Cardiac septum (tissue), 1 donor: ENCODE measurements at regions not wholly inside any gene's neighbourhood (a gene's known extent, or its start where the extent isn't known, plus 50 kb on each side); places are given as distances from the start of the nearest gene placed in this dataset.

Experiments used
- DNase-seq: peaks from one replicate; pipeline ENCODE4 v3.0.0-alpha.2; 2020; ENCODE audit warnings: low spot score
- intact Hi-C: fragments of 100-400 bp; cut with DNase I; formaldehyde crosslinking; loops from one replicate; pipeline ENCODE4 v1.14.0; 2022
- donor health status: DM: no; HTN: no; CAD: no.

GRCh38 chr4:18397681-18398390, 376.3 kb upstream of the LCORL start:
- DNase-seq = no peak
- intact Hi-C loops = no loop called here

GRCh38 chr4:18394656-18395055, 373.1 kb upstream of the LCORL start:
- intact Hi-C loops = no loop called here
- DNase-seq = no peak

- DNase-seq = no peak
- intact Hi-C loops = no loop called here
Observed at GRCh38 chr4:18391354-18391728, 369.8 kb upstream of the LCORL start.

- DNase-seq = no peak
- intact Hi-C loops = no loop called here
Observed at GRCh38 chr4:18390655-18391353, 369.2 kb upstream of the LCORL start.

GRCh38 chr4:18389115-18389514, 367.6 kb upstream of the LCORL start:
- intact Hi-C loops = no loop called here
- DNase-seq = no peak

GRCh38 chr4:18388039-18388438, 366.5 kb upstream of the LCORL start:
- no peak for DNase-seq
- intact Hi-C loops = no loop called here

- intact Hi-C loops = no loop called here
- DNase-seq = no peak
Observed at GRCh38 chr4:18381186-18381585, 359.6 kb upstream of the LCORL start.

- intact Hi-C loops = loop anchor here (5.0 to 10.0 kb wide), 2 partner anchors 295 to 552 kb away; no protein-coding TSS in a partner anchor
- no peak for DNase-seq
Observed at GRCh38 chr4:18369561-18369960, 348.0 kb upstream of the LCORL start.

- no peak for DNase-seq
- intact Hi-C loops = loop anchor here (5.0 to 10.0 kb wide), 2 partner anchors 292 to 550 kb away; no protein-coding TSS in a partner anchor
Observed at GRCh38 chr4:18366892-18367291, 345.3 kb upstream of the LCORL start.

GRCh38 chr4:18366136-18366535, 344.6 kb upstream of the LCORL start:
- no peak for DNase-seq
- intact Hi-C loops = loop anchor here (5.0 to 10.0 kb wide), 2 partner anchors 291 to 549 kb away; no protein-coding TSS in a partner anchor

- intact Hi-C loops = no loop called here
- DNase-seq = no peak
Observed at GRCh38 chr4:18343581-18343980, 322.0 kb upstream of the LCORL start.

GRCh38 chr4:18342847-18343246, 321.3 kb upstream of the LCORL start:
- no peak for DNase-seq
- intact Hi-C loops = no loop called here

GRCh38 chr4:18321956-18322530, 300.5 kb upstream of the LCORL start:
- intact Hi-C loops = no loop called here
- no peak for DNase-seq

GRCh38 chr4:18319431-18319830, 297.9 kb upstream of the LCORL start:
- intact Hi-C loops = no loop called here
- DNase-seq = no peak

GRCh38 chr4:18318682-18319388, 297.3 kb upstream of the LCORL start:
- DNase-seq = no peak
- intact Hi-C loops = no loop called here

- intact Hi-C loops = no loop called here
- no peak for DNase-seq
Observed at GRCh38 chr4:18314731-18315130, 293.2 kb upstream of the LCORL start.

GRCh38 chr4:18297684-18298083, 276.1 kb upstream of the LCORL start:
- intact Hi-C loops = no loop called here
- DNase-seq = no peak

- no peak for DNase-seq
- intact Hi-C loops = no loop called here
Observed at GRCh38 chr4:18296411-18296810, 274.9 kb upstream of the LCORL start.

GRCh38 chr4:18294846-18295245, 273.3 kb upstream of the LCORL start:
- no peak for DNase-seq
- intact Hi-C loops = no loop called here

GRCh38 chr4:18294021-18294420, 272.5 kb upstream of the LCORL start:
- intact Hi-C loops = no loop called here
- no peak for DNase-seq
